ENCODE measurements at regions not wholly inside any gene's neighbourhood (a gene's known extent, or its start where the extent isn't known, plus 50 kb on each side); places are given as distances from the start of the nearest gene placed in this dataset.

DNA sequence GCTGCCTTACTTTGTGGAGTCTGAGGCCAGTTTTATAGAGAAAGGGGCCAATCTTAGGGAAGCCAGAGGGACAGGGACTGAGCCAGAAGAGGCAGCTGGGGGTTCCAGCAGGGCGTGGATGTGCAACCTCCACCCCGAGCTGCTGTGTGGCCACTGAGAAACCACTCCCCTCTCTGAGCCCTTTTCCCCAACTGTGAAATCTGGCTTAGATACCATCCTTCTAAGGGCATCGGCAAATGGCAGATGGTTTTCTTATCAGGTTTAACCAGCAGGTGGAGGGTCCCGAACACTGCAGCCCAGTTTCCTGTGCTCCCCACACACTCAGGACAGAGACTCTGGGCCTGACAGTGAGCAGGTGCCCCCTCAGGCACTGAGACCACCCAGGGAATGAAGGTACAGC lies 55.8 kb upstream of the SLC6A6 start:
- Histone ChIP-seq H3K27ac (ENCODE audit: low read length) (no peak overlapping the region), H3K9ac (ENCODE audit: low read depth, low read length) (no peak overlapping the region), H3K27me3 (ENCODE audit: insufficient read depth, low read length) (peaks cover 29% of the 10 kb centered on the region), H3K4me3 (ENCODE audit: low read length) (no peak overlapping the region), H3K4me1 (ENCODE audit: insufficient read depth, low read length) (peaks cover 3% of the 10 kb centered on the region; the same call in 1 of the 2 replicates), H3K9me3 (ENCODE audit: insufficient read depth, low read depth, low read length) (no peaks in the 10 kb centered on the region), H3K36me3 (ENCODE audit: insufficient read depth, low read depth, low read length) (no peaks in the 10 kb centered on the region)

DNA sequence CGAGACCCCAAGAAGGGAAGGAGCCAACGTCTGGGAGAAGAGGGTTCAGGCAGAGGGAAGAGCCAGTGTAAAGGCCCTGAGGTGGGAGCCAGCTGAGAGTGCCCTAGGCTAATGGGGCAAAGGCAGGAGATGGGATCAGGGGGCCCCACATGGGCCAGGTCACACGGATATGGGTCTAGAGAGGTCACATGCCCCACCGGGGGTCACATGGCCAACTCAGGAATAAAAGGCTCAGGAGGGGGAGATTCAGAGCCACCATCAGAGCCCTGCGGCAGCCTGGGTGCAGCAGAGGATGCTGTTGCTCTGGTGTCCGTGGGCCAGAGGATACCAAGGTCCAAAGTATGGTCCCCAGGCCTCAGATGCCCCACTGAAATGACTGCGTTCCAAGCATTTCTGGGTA lies 55.3 kb upstream of the SLC6A6 start:
- H3K9me3 ChIP-seq (ENCODE audit: insufficient read depth, low read depth, low read length) = no peaks in the 10 kb centered on the region
- no peaks in the 10 kb centered on the region for H3K36me3 ChIP-seq (ENCODE audit: insufficient read depth, low read depth, low read length)
- no peak overlapping the region for H3K4me3 ChIP-seq (ENCODE audit: low read length)
- H3K27me3 ChIP-seq (ENCODE audit: insufficient read depth, low read length) = peaks cover 29% of the 10 kb centered on the region
- H3K4me1 ChIP-seq (ENCODE audit: insufficient read depth, low read length) = peaks cover 3% of the 10 kb centered on the region; the same call in 1 of the 2 replicates
- H3K27ac ChIP-seq (ENCODE audit: low read length) = no peak overlapping the region
- no peak overlapping the region for H3K9ac ChIP-seq (ENCODE audit: low read depth, low read length)

GRCh38 chr3:14351617-14352001 lies 50.8 kb upstream of the SLC6A6 start:
- H3K36me3 ChIP-seq (ENCODE audit: insufficient read depth, low read depth, low read length) = no peaks in the 10 kb centered on the region
- H3K27me3 ChIP-seq (ENCODE audit: insufficient read depth, low read length) = peaks cover 2% of the 10 kb centered on the region; the same call in 1 of the 2 replicates
- H3K4me3 ChIP-seq (ENCODE audit: low read length) = no peak overlapping the region
- H3K27ac ChIP-seq (ENCODE audit: low read length) = no peak overlapping the region
- H3K9ac ChIP-seq (ENCODE audit: low read depth, low read length) = no peak overlapping the region
- H3K4me1 ChIP-seq (ENCODE audit: insufficient read depth, low read length) = peaks cover 3% of the 10 kb centered on the region; the same call in 1 of the 2 replicates
- no peaks in the 10 kb centered on the region for H3K9me3 ChIP-seq (ENCODE audit: insufficient read depth, low read depth, low read length)

- no peaks in the 10 kb centered on the region for H3K27me3 ChIP-seq (ENCODE audit: insufficient read depth, low read length)
- no peak overlapping the region for H3K9ac ChIP-seq (ENCODE audit: low read depth, low read length)
Measured at GRCh38 chr3:14352002-14352627, 50.3 kb upstream of the SLC6A6 start.

More at GRCh38 chr3:14352002-14352627, 50.3 kb upstream of the SLC6A6 start:
- Histone ChIP-seq H3K36me3 (ENCODE audit: insufficient read depth, low read depth, low read length) (no peaks in the 10 kb centered on the region), H3K4me1 (ENCODE audit: insufficient read depth, low read length) (peaks cover 3% of the 10 kb centered on the region; the same call in 1 of the 2 replicates), H3K27ac (ENCODE audit: low read length) (no peak overlapping the region), H3K4me3 (ENCODE audit: low read length) (no peak overlapping the region), H3K9me3 (ENCODE audit: insufficient read depth, low read depth, low read length) (no peaks in the 10 kb centered on the region)

Measured in iPS-20b (cell line).